ENCODE measurements at regions not wholly inside any gene's neighbourhood (a gene's known extent, or its start where the extent isn't known, plus 50 kb on each side); places are given as distances from the start of the nearest gene placed in this dataset.
A peak's percentile ranks its signal among the peaks of the same experiment; 100 is the strongest.
"Not testable (repeated sequence)": the region's sequence is repeated elsewhere in the genome, so short reads cannot be mapped to it uniquely, and the experiment has no call there.

DNA sequence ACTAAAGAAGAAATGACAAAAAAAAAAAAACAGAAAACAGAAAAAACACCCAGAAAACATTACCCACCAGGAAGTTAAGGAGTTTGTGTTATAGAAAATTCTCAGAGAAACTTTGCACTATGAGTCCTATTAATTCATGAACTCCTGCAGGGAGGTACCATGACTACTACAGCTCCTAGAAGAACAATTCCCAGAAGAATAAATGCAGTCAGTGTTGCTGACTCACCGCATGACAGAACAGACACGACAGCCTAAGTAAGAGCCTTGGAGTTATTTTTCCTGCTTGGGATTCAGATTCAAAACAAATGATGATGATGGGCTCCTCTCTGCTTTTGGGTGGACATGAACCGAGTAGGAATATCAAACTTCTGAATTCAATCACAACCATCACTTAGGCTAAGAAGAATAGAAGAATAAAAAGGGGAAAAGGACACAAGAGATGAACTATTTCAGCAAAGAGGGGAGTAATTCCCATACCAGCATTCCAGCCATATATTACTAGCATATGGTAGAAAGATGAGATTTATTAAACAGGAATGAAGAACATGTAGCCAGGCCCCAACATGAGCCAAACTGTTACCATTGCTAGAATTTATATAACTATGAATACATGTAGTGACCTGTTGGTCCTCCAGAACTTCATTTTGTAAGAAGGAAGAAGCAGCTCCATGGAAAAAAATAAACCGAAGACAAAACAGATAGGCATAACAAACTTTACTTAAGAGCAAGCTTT lies 209.6 kb upstream of the PDE4D start:
- in situ Hi-C loops (cut with HindIII; ENCODE audit: low pct_unique_long_range_greater_than_20kb, low sequenced_read_pairs) = no loop called here
- no peak for TF ChIP-seq JUND (IDR thresholded peaks at IDR 0.05; ENCODE audit: low read depth)
- no peak for DNase-seq (ENCODE audit: low read depth in 1 of 2, low spot score in 1 of 2)

DNA sequence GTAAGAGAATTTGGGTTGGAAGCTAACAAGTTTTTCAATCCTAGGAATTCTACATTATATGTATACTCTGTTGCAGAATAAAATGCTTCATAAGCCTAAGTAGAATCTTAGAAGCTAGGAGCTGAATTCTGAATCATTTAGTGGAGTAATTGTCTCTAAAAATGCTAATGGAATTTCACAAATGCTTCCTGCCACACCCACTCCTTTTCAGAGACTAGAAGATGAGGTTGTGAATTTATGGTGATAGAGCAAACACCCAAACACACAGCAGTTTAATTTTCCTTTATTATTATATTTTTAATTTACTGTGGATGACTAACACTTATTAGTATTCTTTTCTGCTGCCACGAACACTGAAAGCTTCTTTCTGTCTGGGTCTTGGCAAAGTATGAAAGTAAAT lies 208.0 kb upstream of the PDE4D start:
- no peak for TF ChIP-seq JUND (IDR thresholded peaks at IDR 0.05; ENCODE audit: low read depth)
- no peak for DNase-seq (ENCODE audit: low read depth in 1 of 2, low spot score in 1 of 2)
- in situ Hi-C loops (cut with HindIII; ENCODE audit: low pct_unique_long_range_greater_than_20kb, low sequenced_read_pairs) = no loop called here

DNA sequence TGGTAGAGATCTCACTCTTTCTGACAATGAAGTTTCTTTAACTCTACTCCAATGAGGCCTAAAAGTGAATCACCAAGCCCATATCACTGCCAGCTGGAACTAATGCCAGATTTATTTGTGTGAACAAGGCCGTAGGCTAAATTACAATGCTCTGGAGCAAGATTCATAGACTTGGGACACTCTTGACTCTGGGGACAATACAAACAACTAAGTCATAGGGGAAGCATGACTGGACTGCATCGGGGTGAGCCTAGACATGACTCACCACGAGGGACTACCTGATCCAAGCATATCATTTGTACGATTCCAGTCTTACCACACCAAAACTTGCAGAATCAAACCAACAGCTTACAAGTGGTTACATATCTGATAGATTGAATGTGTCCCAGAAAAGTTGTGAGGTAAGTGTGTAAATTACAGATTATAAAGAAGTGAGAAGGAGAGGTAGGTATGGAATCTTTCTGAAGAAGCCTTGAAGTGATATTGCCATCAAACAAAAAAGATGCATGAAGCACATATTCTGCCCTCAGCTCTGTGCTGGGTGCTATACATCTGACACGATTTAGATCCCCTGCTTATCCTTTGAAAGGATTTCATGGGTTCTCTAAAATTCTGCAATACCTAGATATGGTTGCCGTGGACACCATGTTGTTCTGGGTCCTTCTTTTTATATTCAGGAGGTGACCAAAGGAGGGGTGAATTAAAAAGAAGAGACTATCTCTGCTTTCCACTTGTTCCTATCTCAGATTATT lies 199.3 kb upstream of the PDE4D start:
- in situ Hi-C loops (cut with HindIII; ENCODE audit: low pct_unique_long_range_greater_than_20kb, low sequenced_read_pairs) = no loop called here
- no peak for DNase-seq (ENCODE audit: low read depth in 1 of 2, low spot score in 1 of 2)

DNA sequence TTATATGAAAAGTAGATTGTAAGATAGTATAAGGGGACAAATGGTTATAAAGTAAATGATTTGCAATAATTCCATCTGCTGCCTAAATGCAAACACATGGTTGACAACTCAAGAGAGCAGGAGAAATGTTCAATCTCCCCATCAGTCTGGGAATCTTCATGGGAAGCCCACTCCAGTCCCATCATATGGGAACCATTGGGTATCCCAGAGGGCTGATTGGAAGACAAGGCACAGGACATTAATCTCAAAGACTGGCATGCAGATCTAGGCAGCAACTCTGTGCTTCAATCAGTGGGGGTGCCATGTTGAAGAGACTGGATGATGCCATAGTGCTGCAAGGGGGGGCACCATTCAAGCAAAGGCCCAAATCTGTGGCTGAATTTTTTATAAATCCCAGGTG lies 193.1 kb upstream of the PDE4D start:
- DNase-seq (ENCODE audit: low read depth in 1 of 2, low spot score in 1 of 2) = no peak
- in situ Hi-C loops (cut with HindIII; ENCODE audit: low pct_unique_long_range_greater_than_20kb, low sequenced_read_pairs) = no loop called here
- no peak for TF ChIP-seq JUND (IDR thresholded peaks at IDR 0.05; ENCODE audit: low read depth)

More for the DNA sequence above, 199.3 kb upstream of the PDE4D start:
- TF ChIP-seq JUND (IDR thresholded peaks at IDR 0.05; ENCODE audit: low read depth) = no peak

DNA sequence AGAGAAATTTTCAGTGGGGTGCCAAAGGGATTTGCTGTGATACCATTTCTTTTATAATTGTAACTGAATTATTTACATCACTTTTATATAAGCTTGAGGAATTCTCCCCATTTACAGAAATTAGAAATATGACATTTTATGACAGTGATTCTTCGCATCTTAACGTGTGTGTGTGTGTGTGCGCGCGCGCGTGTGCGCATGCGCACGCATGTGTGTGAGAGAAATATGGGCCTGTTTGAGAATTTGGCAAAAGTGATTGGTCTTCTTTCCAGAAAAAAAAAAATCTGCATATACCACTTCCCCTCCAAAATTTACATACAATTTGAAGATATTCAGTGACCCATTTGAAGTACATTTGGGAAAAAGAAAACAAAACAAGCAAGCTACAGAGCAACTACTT lies 190.7 kb upstream of the PDE4D start:
- TF ChIP-seq JUND (IDR thresholded peaks at IDR 0.05; ENCODE audit: low read depth) = no peak
- DNase-seq (ENCODE audit: low read depth in 1 of 2, low spot score in 1 of 2) = no peak
- in situ Hi-C loops (cut with HindIII; ENCODE audit: low pct_unique_long_range_greater_than_20kb, low sequenced_read_pairs) = no loop called here

DNA sequence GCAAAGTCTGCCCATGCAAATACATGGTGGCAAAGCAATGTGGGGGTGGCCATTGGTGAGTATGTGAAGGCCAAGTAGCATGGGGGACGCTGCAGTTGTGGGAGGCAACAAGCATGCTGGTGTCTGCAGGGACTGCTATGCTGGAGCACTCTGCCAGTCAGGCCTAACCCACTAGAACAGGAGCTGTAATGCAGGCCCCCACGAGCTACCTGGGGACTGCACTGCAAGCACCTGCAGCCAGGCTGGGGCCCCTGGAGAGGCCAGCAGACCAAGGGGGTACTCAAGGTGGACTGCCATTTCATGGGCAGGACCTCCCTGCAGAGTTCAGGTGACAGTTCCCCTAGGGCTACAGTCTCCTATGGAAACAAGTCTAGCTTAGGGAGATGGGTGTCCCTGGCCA lies 183.8 kb upstream of the PDE4D start:
- TF ChIP-seq JUND (IDR thresholded peaks at IDR 0.05; ENCODE audit: low read depth) = no peak
- in situ Hi-C loops (cut with HindIII; ENCODE audit: low pct_unique_long_range_greater_than_20kb, low sequenced_read_pairs) = no loop called here
- no peak for DNase-seq (ENCODE audit: low read depth in 1 of 2, low spot score in 1 of 2)

DNA sequence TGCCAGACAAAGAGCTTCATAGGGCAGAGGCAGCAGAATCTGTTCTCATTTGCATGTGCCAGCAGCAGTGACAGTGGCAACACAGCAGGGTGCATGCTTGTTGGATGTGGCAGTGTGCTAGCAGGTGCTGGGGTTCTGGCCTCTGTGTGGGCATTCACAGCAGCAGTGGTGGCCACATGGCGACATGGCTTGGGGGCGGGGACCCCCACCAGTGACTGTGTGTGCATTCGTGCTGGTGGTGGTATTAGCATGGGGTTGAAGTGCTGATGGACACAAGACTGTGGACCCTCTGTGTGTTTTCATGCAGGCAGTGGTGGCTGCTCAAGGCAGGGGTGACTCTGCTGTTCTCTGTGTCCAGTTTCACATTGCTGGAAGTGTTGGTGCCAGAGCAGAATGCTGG lies 183.2 kb upstream of the PDE4D start:
- in situ Hi-C loops (cut with HindIII; ENCODE audit: low pct_unique_long_range_greater_than_20kb, low sequenced_read_pairs) = no loop called here
- no peak for TF ChIP-seq JUND (IDR thresholded peaks at IDR 0.05; ENCODE audit: low read depth)

DNA sequence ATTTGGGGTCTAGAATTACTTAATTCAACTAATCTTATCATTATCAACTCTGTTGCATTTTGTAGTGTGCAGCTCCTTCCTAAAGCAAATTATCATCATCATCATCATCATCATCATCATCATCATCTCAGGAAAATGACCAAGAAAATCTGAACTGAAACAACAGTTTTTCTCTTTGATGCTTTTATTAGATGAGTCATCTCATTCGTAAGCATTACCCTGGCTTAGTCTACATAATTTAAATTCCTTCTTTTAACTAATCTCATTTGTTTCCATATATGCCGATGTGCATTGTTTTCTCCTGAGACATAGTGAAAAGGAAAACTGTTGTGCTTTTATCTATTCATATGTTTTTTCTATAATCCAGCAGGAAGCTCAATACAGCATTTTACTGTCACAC lies 173.0 kb upstream of the PDE4D start:
- in situ Hi-C loops (cut with HindIII; ENCODE audit: low pct_unique_long_range_greater_than_20kb, low sequenced_read_pairs) = no loop called here
- TF ChIP-seq JUND (IDR thresholded peaks at IDR 0.05; ENCODE audit: low read depth) = no peak

More for the DNA sequence above, 183.2 kb upstream of the PDE4D start:
- DNase-seq (ENCODE audit: low read depth in 1 of 2, low spot score in 1 of 2) = no peak

DNA sequence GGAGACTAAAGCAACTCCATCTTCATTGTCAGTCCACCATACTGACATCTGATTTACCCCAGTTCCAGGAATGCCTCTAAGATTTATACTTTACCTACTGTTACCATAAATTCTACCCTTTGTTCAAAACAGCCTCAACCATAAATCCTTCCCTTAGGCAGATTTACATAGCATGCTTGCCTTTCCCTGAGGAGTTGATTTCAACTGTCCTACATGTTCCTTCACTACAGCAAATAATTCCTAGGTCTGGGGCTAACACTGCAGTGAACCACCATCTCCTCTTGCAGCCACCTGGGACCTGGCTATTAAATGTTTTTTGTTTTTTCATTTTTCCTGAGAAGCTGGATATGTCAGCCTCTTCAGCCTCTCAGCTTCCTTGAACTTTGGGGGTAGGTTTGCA lies 166.9 kb upstream of the PDE4D start:
- in situ Hi-C loops (cut with HindIII; ENCODE audit: low pct_unique_long_range_greater_than_20kb, low sequenced_read_pairs) = no loop called here
- no peak for TF ChIP-seq JUND (IDR thresholded peaks at IDR 0.05; ENCODE audit: low read depth)
- no peak for DNase-seq (ENCODE audit: low read depth in 1 of 2, low spot score in 1 of 2)

More for the DNA sequence above, 173.0 kb upstream of the PDE4D start:
- no peak for DNase-seq (ENCODE audit: low read depth in 1 of 2, low spot score in 1 of 2)

DNA sequence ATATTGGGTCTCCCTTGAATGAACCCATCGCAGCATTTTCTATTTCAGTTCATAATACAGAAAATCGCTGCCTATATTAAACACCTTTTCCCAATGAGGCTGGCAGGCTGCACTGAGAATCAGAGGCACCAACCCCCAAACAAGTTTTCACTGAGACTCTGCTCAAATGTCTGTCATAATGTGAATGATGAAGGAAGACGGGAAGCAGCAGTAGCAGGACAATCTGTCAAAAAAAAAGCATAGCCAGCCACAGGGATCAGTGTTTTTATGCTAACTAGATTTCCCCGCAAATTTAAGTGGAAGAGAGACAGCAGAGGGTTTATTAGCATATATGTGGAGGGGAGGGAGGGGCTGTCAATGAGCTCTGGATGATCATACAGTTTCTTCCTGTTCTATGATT lies 162.7 kb upstream of the PDE4D start:
- in situ Hi-C loops (cut with HindIII; ENCODE audit: low pct_unique_long_range_greater_than_20kb, low sequenced_read_pairs) = no loop called here
- TF ChIP-seq JUND (IDR thresholded peaks at IDR 0.05; ENCODE audit: low read depth) = no peak
- no peak for DNase-seq (ENCODE audit: low read depth in 1 of 2, low spot score in 1 of 2)

DNA sequence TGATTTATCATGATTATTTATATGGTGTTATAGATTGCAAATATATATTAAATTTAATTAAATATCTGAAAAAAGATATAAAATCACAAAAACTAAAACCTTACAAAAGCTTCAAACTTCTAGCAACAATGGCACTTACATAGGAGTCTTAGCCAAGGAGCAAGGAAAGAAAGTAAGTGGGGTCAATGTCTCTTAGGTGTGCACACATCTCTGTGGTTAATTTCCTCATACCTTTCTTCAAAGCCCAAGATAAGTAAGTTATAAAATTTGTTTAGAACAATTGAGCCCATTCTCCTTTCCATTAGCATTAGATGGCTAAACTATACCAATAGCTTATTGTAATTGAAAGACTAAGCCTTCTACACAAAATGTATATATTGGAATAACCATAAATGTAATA lies 161.6 kb upstream of the PDE4D start:
- in situ Hi-C loops (cut with HindIII; ENCODE audit: low pct_unique_long_range_greater_than_20kb, low sequenced_read_pairs) = no loop called here
- DNase-seq (ENCODE audit: low read depth in 1 of 2, low spot score in 1 of 2) = no peak
- TF ChIP-seq JUND (IDR thresholded peaks at IDR 0.05; ENCODE audit: low read depth) = no peak

DNA sequence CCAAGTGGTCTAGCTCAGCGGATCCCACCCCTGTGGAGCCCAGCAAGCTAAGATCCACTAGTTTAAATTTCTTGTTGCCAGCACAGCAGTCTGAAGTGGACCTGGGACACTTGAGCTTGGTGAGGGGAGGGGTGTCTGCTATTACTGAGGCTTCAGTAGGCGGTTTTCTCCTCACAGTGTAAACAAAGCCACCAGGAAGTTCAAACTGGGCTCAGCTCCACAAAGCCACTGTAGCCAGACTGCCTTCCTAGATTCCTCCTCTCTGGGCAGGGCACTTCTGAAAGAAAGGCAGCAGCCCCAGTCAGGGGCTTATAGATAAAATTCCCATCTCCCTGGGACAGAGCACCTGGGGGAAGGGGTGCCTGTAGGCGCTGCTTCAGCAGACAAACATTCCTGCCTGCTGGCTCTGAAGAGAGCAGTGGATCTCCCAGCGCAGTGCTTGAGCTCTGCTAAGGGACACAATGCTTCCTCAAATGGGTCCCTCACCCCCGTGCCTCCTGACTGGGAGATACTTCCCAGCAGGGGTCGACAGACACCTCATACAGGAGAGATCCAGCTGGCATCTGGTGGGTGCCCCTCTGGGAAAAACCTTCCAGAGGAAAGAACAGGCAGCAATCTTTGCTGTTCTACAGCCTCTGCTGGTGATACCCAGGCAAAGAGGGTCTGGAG lies 148.6 kb upstream of the PDE4D start:
- in situ Hi-C loops (cut with HindIII; ENCODE audit: low pct_unique_long_range_greater_than_20kb, low sequenced_read_pairs) = not testable (repeated sequence)
- peak in 1 of 2 experiments; percentile 56 for DNase-seq (ENCODE audit: low read depth in 1 of 2, low spot score in 1 of 2)

DNA sequence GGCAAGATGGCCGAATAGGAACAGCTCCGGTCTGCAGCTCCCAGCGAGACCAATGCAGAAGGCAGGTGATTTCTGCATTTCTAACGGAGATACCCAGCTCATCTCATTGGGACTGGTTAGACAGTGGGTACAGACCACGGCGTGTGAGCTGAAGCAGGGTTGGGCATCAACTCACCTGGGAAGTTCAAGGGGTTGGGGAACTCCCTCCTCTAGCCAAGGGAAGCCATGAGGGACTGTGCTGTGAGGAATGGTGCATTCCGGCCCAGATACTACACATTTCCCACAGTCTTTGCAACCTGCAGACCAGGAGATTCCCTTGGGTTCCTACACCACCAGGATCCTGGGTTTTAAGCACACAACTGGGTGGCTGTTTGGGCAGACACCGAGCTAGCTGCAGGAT lies 148.0 kb upstream of the PDE4D start:
- in situ Hi-C loops (cut with HindIII; ENCODE audit: low pct_unique_long_range_greater_than_20kb, low sequenced_read_pairs); DNase-seq (ENCODE audit: low read depth in 1 of 2, low spot score in 1 of 2): not testable (repeated sequence)

Data from T47D (cell line).